GM19372 (cell line): ENCODE measurements at regions not wholly inside any gene's neighbourhood (a gene's known extent, or its start where the extent isn't known, plus 50 kb on each side); places are given as distances from the start of the nearest gene placed in this dataset.

Experiments used
- ATAC-seq: cut with Tn5 transposase; IDR thresholded peaks from one replicate; pipeline ENCODE4 v1.9.1; 2021; ENCODE audit warnings: mild to moderate bottlenecking, low read depth, moderate library complexity; ENCODE audit not compliant: unreplicated experiment

DNA sequence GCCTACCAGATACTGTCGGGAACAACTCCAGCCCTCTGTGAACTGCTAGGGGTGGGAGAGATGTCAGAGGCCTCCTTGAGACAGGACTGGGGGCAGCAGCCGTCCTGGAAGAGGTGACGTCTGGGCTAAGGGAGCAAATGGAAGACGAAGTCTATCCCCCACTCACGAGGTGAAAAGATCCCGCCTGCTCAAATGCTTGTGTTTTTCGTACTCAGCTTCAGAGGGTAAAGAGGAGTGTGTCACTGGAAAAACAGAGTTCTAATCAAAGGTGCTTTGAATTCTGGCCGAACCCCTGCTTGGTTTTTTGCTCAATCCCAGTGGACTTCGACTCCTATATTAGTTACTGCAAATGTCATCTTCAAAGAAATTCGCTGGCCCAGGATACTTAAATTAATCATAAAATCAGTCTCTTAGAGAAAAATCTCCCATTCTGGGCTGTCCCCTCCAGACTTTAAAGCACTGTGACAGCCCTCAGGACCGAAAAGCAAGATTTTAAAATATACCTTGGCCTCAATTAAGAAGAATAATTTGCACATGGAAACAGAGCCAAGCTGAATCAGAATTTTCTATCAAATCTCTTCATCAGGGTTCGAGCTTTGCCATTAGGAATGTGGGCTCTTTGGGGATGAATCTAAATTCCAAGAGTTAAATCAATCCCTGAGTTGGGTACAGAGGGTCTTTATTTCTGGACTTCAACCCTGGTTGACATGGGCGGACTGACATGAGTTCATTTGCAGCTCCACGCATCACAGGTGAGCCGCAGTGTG is 61.8 kb upstream of the AFDN start:
- ATAC-seq = no peak

DNA sequence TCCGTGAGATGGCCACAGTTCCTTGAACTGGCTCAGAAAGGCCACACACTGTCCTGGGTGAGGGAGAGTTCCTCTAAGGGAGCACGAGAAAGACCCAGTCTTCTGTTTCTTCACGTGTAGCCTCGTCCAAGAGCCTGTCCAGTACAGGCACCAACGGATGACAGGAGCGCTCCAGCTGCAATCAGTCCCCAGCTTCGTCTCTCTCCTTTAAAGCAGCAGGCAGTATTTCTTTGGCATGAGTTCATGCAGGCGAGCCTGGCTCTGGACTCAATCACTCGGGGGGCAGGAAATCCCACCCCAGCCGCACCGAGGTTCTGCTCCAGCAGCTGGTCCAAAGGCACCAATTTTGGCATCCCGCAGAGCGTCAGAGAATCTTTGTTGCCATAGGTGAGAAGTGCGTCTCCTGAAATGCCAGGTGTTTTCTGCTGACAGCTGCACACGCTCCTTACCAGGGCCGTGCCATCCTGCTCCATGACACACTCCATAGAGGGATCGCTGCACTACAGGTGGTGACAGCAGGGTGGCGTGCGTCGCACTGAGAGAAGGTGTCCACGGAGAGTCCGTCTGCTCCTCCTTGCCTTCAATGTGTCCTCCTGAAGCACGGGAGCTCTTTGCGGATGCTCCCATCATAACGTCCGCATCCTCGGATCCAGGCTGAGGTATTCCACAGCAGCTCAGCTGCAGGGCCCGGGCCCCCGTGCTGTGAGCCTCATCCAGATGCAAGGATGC is 59.6 kb upstream of the AFDN start:
- ATAC-seq = no peak

DNA sequence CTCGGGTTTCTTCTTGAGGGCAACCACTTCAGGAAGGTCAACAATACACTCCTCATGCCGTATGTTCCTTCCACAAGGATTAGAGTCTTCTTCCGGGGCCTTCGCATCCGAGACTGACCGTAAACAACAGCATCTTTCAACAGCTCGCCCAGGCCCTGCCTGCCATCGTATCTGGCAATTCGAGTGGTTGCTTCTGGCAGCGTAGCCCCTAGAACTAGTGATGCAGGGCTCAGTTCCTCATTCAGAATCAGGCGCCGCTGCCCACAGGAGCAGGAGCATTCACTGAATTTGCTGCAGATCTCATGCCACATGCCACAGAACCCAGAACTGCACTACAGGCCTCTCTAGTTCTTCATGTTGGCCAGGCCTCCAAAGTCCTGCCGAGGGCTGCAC is 59.0 kb upstream of the AFDN start:
- no peak for ATAC-seq

DNA sequence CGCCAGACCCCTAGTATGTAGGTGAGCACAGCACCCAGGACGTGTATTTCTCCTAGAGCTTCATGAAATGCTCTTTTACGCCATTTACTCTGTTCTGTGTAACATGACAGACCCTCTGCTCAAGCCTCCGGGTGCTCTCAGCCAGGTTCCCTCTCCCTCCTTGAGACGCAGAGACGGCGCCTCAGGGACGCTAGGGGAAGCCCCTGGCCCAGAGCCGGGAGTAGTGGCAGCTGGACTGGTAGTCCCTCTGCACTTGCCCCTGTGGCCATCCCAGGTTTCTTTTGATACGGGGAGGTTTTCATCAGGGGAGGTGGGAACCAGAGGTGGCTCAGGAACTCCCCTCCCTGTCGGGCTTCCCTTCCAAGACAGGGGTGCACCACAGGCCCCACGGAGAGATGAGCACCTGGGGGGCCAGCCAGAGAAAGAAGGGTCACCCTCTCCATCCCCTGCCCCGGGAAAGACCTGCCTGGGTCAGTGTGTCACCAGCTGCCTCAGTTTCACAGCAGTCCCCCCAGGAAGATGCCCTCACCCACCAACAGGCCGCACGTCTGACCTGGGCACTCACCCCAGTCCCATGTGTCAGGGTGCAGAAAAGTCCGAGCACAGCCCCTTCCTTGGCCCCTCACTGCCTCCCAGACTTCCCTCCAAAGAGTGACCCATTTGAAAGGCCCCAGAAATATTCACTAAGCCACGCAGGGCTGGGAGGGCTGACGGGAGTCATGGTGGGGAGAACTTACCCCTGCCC is 58.1 kb upstream of the AFDN start:
- ATAC-seq = no peak

DNA sequence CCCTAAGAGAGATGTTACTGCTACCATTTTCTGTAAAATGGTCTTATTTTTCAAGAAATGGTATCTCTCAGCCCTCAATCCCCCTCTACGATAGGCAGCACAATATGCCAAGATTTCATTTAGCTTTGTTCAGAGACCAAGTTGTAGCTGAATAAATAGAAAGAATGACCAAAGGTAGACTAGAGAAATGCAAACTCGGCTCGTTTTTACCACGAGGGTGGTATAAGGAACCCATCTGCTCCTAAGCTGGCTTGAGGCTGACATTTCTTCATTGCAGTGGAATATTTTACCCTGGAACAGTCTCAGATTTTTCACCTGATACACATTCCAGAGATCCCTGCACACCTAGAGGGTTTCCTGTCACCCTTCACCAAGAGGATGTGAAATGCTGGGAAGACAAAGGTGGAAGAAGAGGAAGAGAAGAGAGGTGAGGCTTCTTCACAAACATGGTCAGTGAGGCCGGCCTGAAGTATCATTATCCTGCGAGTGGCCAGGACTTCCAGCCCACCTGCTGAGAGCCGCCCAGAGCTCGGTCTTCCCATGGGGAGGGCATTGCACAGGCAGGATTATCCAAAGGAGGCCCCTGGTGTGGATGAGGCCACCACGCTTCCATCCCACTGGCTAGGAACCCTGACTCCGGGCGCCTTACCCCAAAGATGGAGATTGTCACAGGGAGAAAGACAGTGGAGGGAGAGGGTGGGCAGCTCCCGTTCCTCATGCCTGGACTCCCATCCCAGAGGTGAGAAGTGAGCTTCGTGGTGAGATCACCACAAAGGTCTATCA is 57.1 kb upstream of the AFDN start:
- ATAC-seq = no peak

DNA sequence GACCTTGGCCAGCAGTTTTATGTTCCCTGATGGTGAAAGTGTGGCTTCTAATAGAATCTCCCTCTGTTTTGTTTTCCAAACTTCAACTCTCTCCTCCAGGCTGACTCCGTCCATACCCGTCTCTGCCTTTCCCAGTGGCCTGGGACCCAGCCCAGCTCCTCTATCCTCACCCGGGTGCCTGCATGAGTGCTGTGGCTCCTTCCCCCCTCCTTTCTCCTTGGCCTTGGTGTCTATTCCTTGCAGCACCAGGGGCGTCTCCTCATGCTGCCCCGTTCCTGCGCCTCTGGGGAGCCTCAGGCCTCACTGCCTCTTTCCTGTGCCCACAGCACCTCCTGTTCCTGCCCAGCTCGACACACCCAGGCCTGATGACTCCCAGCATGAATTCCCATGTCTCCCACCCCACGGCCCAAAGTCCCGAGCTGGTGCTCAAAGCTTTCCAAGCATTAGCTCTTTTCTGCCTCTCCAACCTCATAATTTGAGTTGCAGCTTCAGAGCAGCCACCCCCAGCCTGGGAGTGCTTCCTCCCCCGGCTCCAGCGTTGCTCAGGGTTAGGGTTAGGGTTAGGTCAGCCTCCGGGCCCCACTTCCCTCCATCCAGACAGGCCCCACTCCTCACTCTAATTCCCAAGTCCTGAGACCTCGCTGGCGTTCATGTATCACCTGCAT is 56.3 kb upstream of the AFDN start:
- ATAC-seq = no peak

DNA sequence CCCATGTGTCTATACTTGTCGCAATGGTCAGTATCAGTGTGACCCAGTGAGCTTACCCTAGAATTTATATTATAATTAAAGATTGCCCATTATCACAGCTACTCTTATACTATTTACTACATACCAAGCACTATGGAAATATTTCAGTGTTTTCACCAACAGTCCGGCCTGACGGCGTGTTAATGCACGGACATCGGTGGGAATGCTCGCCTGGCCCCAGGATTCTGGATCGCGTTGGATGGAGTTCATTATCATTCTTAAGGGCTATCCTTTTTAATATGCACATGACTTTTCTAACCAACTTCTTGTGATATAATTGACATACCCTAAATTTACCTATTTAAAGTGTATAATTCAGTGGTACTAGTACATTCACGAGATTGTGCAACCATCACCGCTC is 51.8 kb upstream of the AFDN start:
- ATAC-seq = no peak

DNA sequence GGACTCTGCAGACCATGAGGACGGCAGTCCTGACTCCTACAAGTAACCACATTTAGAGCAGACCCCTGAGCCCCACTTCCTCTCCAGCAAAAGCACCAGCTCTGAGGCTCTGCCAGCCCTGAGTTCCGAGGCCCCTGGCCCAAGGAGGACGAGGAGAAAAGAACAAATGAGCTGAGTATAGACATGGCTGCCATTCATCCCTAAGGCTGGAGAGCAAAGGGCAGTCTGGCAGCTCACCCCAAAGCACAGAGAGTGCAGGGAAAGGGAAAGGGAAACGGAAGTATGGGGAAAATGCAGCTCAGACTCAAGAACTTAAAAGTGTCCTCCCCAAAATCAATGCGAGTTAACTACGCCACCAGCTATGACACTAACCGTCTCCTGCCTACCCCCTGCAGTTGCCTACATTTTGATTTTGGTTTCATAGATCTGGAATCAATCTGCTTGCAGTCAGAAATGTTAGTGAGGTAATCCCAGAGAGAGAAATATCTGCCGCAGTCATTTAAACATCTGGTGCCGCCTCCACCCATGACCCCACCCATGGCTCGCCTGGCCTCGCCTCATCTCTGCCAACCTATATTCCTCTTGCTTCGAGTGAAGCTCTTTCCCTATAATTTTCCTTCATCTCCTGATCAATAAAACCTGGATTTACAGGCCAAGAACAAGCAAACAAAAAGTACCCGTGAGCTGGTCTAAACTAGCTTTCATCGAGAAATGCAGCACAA is 49.6 kb upstream of the AFDN start:
- no peak for ATAC-seq
